Stomach smooth muscle (tissue), 2 donors: ENCODE measurements at regions not wholly inside any gene's neighbourhood (a gene's known extent, or its start where the extent isn't known, plus 50 kb on each side); places are given as distances from the start of the nearest gene placed in this dataset.
"Not testable (repeated sequence)": the region's sequence is repeated elsewhere in the genome, so short reads cannot be mapped to it uniquely, and the experiment has no call there.

Source experiments
- H3K27ac ChIP-seq: one replicate; pipeline ENCODE4 v1.7.0; 2013; ENCODE audit warnings: mild to moderate bottlenecking, low read length, inconsistent platforms
- H3K27me3 ChIP-seq, 2 donors: one replicate each; pipeline ENCODE4 v1.7.0; 2013; ENCODE audit warnings: low read length in 2 of 2; ENCODE audit not compliant: insufficient read depth in 2 of 2, control insufficient read depth in 1 of 2
- H3K36me3 ChIP-seq, 2 donors: one replicate each; pipeline ENCODE4 v1.7.0; 2013; ENCODE audit warnings: low read length in 2 of 2; ENCODE audit not compliant: control insufficient read depth in 2 of 2, insufficient read depth in 2 of 2
- H3K4me1 ChIP-seq: one replicate; pipeline ENCODE4 v1.7.0; 2013; ENCODE audit warnings: low read length; ENCODE audit not compliant: control insufficient read depth, insufficient read depth
- H3K4me3 ChIP-seq, 2 donors: one replicate each; pipeline ENCODE4 v1.7.0; 2013; ENCODE audit warnings: low read length in 2 of 2
- H3K9ac ChIP-seq, 2 donors: one replicate each; pipeline ENCODE4 v1.7.0; 2013; ENCODE audit warnings: low read length in 2 of 2, mild to moderate bottlenecking in 1 of 2
- H3K9me3 ChIP-seq, 2 donors: one replicate each; pipeline ENCODE4 v1.7.0; 2013; ENCODE audit warnings: low read length in 2 of 2; ENCODE audit not compliant: control insufficient read depth in 2 of 2
- donor health status: healthy.
- donor health status: Pancreatic carcinoma.

DNA sequence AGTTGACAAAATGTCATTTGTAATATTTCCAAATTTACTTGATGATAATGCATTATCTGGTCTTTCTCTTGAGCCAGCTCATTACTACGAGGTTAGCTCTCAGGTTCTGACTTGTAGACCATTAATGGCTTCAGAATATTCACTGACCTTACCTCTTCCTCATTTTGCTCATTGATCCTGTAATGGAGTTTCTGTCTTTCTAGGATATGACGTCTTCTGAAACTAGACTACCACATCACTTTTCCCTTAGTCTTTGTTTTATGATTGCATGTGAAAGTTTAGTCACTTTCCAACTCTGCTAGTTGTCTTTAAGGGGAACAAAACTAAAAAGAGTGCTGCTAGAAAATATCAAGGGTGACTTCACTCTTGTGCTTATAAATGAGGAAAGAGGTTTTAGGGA lies 697.6 kb downstream of the JRKL start:
- Histone ChIP-seq H3K36me3 (no peaks in the 10 kb centered on the region), H3K4me3 (no peak overlapping the region), H3K4me1 (no peaks in the 10 kb centered on the region), H3K9ac (no peak overlapping the region), H3K27ac (no peak overlapping the region), H3K9me3 (no peaks in the 10 kb centered on the region), H3K27me3 (no peaks in the 10 kb centered on the region)

DNA sequence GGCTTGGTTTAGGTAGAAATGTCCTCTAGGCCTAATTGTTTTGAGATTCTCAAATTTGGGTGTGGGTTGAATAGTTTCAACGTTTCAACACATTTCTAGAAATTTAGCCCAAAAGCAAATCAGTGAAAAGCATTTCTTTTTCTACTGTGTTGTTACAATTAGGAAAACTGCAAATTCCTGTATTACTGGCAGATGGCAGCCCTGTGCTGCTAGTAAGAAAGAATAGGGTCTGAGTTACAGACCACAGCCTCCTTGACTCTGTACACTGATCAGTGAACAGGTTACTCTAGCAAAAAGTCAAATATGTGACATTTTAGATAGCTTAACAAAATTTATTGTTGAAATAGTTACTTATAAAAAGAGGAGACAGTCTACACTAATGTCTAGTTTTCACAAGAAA lies 703.0 kb downstream of the JRKL start:
- Histone ChIP-seq H3K36me3 (no peaks in the 10 kb centered on the region), H3K4me1 (no peaks in the 10 kb centered on the region), H3K9me3 (no peaks in the 10 kb centered on the region), H3K27me3 (no peaks in the 10 kb centered on the region), H3K9ac (no peak overlapping the region), H3K4me3 (no peak overlapping the region), H3K27ac (no peak overlapping the region)

GRCh38 chr11:97102180-97102579 lies 712.4 kb downstream of the JRKL start:
- H3K9me3 ChIP-seq, H3K9ac ChIP-seq, H3K27ac ChIP-seq, H3K4me1 ChIP-seq, H3K36me3 ChIP-seq, H3K27me3 ChIP-seq, H3K4me3 ChIP-seq: not testable (repeated sequence)

DNA sequence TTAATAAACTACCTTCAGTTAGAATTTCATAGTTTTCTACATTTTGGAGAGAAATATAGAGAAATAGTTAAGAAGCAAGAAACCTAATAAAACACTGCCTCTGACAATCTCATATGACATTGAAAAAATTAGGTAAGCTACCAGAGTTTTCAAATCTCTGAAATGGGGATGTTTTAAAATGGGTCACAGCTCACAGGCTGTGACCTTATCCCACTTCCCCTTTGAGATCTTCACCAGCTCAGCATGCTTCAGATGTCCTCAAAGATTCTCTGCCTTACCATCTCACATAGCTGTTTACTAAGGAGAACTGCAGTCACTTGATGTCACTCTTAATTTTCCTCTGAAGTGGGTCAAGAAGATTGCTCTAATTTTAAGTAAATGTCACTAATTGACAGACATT lies 717.8 kb downstream of the JRKL start:
- Histone ChIP-seq H3K9ac (no peak overlapping the region), H3K9me3 (no peaks in the 10 kb centered on the region), H3K27ac (no peak overlapping the region), H3K4me1 (no peaks in the 10 kb centered on the region), H3K36me3 (no peaks in the 10 kb centered on the region), H3K4me3 (no peak overlapping the region), H3K27me3 (no peaks in the 10 kb centered on the region)

GRCh38 chr11:97109078-97109477 lies 719.3 kb downstream of the JRKL start:
- Histone ChIP-seq H3K9me3 (no peaks in the 10 kb centered on the region), H3K36me3 (no peaks in the 10 kb centered on the region), H3K27ac (no peak overlapping the region), H3K27me3 (no peaks in the 10 kb centered on the region), H3K4me1 (no peaks in the 10 kb centered on the region), H3K4me3 (no peak overlapping the region), H3K9ac (no peak overlapping the region)

DNA sequence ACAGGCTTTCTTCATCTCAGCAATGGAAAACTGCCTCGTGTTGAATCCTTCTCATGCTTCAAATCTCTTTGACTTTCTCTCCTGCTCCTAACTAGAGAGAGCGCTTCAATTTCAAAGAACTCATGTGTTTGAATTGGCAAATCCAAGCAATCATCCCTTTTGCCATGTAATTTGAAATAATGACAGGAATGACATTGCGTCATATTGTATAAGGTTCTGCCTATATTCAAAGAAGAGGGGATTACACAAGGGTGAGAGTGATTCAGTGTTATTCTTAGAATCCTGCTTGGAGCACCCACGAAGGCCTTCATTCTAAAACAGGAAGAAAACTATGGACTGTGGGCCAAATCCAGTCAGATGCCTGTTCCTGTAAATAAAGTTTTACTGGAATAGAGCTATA lies 720.6 kb downstream of the JRKL start:
- H3K4me3 ChIP-seq = no peak overlapping the region
- H3K36me3 ChIP-seq = no peaks in the 10 kb centered on the region
- no peak overlapping the region for H3K27ac ChIP-seq
- H3K4me1 ChIP-seq = no peaks in the 10 kb centered on the region
- H3K9ac ChIP-seq = no peak overlapping the region
- H3K27me3 ChIP-seq = no peaks in the 10 kb centered on the region
- H3K9me3 ChIP-seq = no peaks in the 10 kb centered on the region

GRCh38 chr11:97111559-97111958 lies 721.7 kb downstream of the JRKL start:
- Histone ChIP-seq H3K4me3 (no peak overlapping the region), H3K27ac (no peak overlapping the region), H3K9me3 (no peaks in the 10 kb centered on the region), H3K4me1 (no peaks in the 10 kb centered on the region), H3K9ac (no peak overlapping the region), H3K27me3 (no peaks in the 10 kb centered on the region), H3K36me3 (no peaks in the 10 kb centered on the region)

GRCh38 chr11:97118614-97119200 lies 728.9 kb downstream of the JRKL start:
- Histone ChIP-seq H3K4me1 (no peaks in the 10 kb centered on the region), H3K36me3 (no peaks in the 10 kb centered on the region), H3K9me3 (no peaks in the 10 kb centered on the region), H3K4me3 (no peak overlapping the region), H3K27ac (no peak overlapping the region), H3K9ac (no peak overlapping the region), H3K27me3 (no peaks in the 10 kb centered on the region)

DNA sequence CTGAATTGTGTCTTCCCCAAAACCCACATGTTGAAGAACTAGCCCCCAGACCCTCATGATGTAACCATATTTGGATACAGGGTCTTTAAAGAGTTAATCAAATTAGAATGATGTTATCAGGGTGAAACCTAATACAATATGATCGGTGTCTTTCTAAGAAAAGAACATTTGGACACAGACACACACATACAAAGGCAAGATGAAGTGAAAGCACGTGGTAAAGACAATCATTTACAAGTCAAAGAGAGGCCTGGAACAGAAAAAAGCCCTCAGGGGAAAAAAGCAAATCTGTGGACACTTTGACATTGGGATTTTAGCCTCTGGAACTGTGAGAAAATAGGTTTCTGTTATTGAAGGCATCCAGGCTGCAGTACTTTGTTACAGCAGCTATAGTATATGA lies 733.4 kb downstream of the JRKL start:
- Histone ChIP-seq H3K27ac (no peak overlapping the region), H3K27me3 (no peaks in the 10 kb centered on the region), H3K9ac (no peak overlapping the region), H3K9me3 (no peaks in the 10 kb centered on the region), H3K4me3 (no peak overlapping the region), H3K4me1 (no peaks in the 10 kb centered on the region), H3K36me3 (no peaks in the 10 kb centered on the region)

- no peak overlapping the region for H3K9ac ChIP-seq
- H3K4me1 ChIP-seq = no peaks in the 10 kb centered on the region
- H3K36me3 ChIP-seq = no peaks in the 10 kb centered on the region
- peaks cover 0 to 2% of the 10 kb centered on the region in 2 donors for H3K9me3 ChIP-seq
- no peaks in the 10 kb centered on the region for H3K27me3 ChIP-seq
- no peak overlapping the region for H3K4me3 ChIP-seq
- no peak overlapping the region for H3K27ac ChIP-seq
These were observed 746.3 kb downstream of the JRKL start for GRCh38 chr11:97136067-97136466.

GRCh38 chr11:97140885-97141494 lies 751.2 kb downstream of the JRKL start:
- Histone ChIP-seq H3K36me3 (no peaks in the 10 kb centered on the region), H3K27ac (no peak overlapping the region), H3K4me1 (no peaks in the 10 kb centered on the region), H3K9me3 (peaks cover 0 to 2% of the 10 kb centered on the region in 2 donors), H3K9ac (no peak overlapping the region), H3K4me3 (no peak overlapping the region), H3K27me3 (no peaks in the 10 kb centered on the region)
